SH-SY5Y (cell line): ENCODE measurements at regions not wholly inside any gene's neighbourhood (a gene's known extent, or its start where the extent isn't known, plus 50 kb on each side); places are given as distances from the start of the nearest gene placed in this dataset.

ENCODE experiments used
- GATA2 ChIP-seq: IDR thresholded peaks from 2 replicates; pipeline ENCODE4 v1.6.1; 2011; ENCODE audit warnings: mild to moderate bottlenecking, low read depth, low read length
- GATA3 ChIP-seq: IDR thresholded peaks from 2 replicates; pipeline ENCODE4 v1.6.1; 2011; ENCODE audit warnings: low read depth, mild to moderate bottlenecking, low read length, moderate library complexity

DNA sequence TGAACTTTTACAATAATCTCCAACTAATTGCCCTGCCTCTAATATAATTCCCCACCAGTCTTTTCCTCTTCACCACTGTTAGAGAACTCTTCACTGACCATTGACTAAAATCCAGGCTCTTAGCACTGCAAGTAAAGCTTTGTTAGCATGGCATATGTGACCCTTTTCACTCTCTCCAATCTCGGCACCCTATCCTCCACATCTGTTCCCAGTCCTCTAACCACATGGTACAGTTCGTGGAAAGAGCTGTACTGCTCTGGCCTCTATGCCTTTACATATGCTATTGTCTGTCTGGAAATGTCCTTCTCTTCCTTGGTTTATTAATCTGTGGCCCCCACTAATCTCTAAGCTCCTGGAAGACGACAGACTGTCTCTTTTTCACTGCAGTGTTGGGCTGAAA lies 63.0 kb upstream of the EIF2S2 start:
- TF ChIP-seq GATA2, result no peak
- no peak for TF ChIP-seq GATA3
